ENCODE measurements at regions not wholly inside any gene's neighbourhood (a gene's known extent, or its start where the extent isn't known, plus 50 kb on each side); places are given as distances from the start of the nearest gene placed in this dataset.

GRCh38 chr19:31560086-31561060 is 211.1 kb upstream of the TSHZ3 start:
- no peak for DNase-seq (ENCODE audit: low read depth)

- no peak for DNase-seq (ENCODE audit: low read depth)
Measured at GRCh38 chr19:31562966-31563612, 213.9 kb upstream of the TSHZ3 start.

GRCh38 chr19:31567776-31568175 is 218.5 kb upstream of the TSHZ3 start:
- no peak for DNase-seq (ENCODE audit: low read depth)

GRCh38 chr19:31568724-31569123 is 219.5 kb upstream of the TSHZ3 start:
- no peak for DNase-seq (ENCODE audit: low read depth)

GRCh38 chr19:31570718-31571117 is 221.5 kb upstream of the TSHZ3 start:
- no peak for DNase-seq (ENCODE audit: low read depth)

GRCh38 chr19:31572102-31572975 is 223.1 kb upstream of the TSHZ3 start:
- no peak for DNase-seq (ENCODE audit: low read depth)

GRCh38 chr19:31572976-31573298 is 223.7 kb upstream of the TSHZ3 start:
- DNase-seq (ENCODE audit: low read depth) = no peak

- no peak for DNase-seq (ENCODE audit: low read depth)
Measured at GRCh38 chr19:31574251-31574973, 225.2 kb upstream of the TSHZ3 start.

- DNase-seq (ENCODE audit: low read depth) = no peak
Measured at GRCh38 chr19:31575846-31576335, 226.7 kb upstream of the TSHZ3 start.

- DNase-seq (ENCODE audit: low read depth) = no peak
Measured at GRCh38 chr19:31578326-31578725, 229.1 kb upstream of the TSHZ3 start.

GRCh38 chr19:31583148-31583547 is 233.9 kb upstream of the TSHZ3 start:
- no peak for DNase-seq (ENCODE audit: low read depth)

- DNase-seq (ENCODE audit: low read depth) = no peak
Measured at GRCh38 chr19:31586282-31586681, 237.0 kb upstream of the TSHZ3 start.

GRCh38 chr19:31589109-31589508 is 239.9 kb upstream of the TSHZ3 start:
- DNase-seq (ENCODE audit: low read depth) = no peak

- no peak for DNase-seq (ENCODE audit: low read depth)
Measured at GRCh38 chr19:31591258-31591657, 242.0 kb upstream of the TSHZ3 start.

- DNase-seq (ENCODE audit: low read depth) = no peak
Measured at GRCh38 chr19:31592456-31592855, 243.2 kb upstream of the TSHZ3 start.

GRCh38 chr19:31594701-31595100 is 245.5 kb upstream of the TSHZ3 start:
- no peak for DNase-seq (ENCODE audit: low read depth)

GRCh38 chr19:31595521-31595920 is 246.3 kb upstream of the TSHZ3 start:
- no peak for DNase-seq (ENCODE audit: low read depth)

GRCh38 chr19:31596751-31597150 is 247.5 kb upstream of the TSHZ3 start:
- DNase-seq (ENCODE audit: low read depth) = no peak

- DNase-seq (ENCODE audit: low read depth) = no peak
Measured at GRCh38 chr19:31597616-31598015, 248.4 kb upstream of the TSHZ3 start.

- DNase-seq (ENCODE audit: low read depth) = no peak
Measured at GRCh38 chr19:31598730-31599238, 249.5 kb upstream of the TSHZ3 start.

GRCh38 chr19:31600731-31601295 is 251.6 kb upstream of the TSHZ3 start:
- DNase-seq (ENCODE audit: low read depth) = no peak
